PC-3 (cell line): ENCODE measurements at regions not wholly inside any gene's neighbourhood (a gene's known extent, or its start where the extent isn't known, plus 50 kb on each side); places are given as distances from the start of the nearest gene placed in this dataset.

Experiments
- ATAC-seq: fragments of 200-7000 bp; cut with Tn5 transposase; 2 replicates; pipeline ENCODE4 v1.9.1; 2020; ENCODE audit warnings: mild to moderate bottlenecking, moderate library complexity
- BruUV-seq: library from RNA; stranded (reverse); fragments of 400-500 nt; replicated peaks from 2 replicates; lab custom pipeline; 2021; lab: Mats Ljungman, UMichigan
- CTCF ChIA-PET: fragments of 300-600 bp; sonication (Branson Sonifier 250); formaldehyde crosslinking; loops from one replicate; lab custom pipeline; 2022; ENCODE audit warnings: antibody characterized with exemption; lab: Charles Lee
- POLR2A ChIA-PET: fragments of 300-600 bp; sonication (Branson Sonifier 250); formaldehyde crosslinking; loops from one replicate; lab custom pipeline; 2022; ENCODE audit warnings: antibody characterized with exemption; ENCODE audit not compliant: unreplicated experiment; lab: Charles Lee
- DNase-seq: peaks from one replicate; pipeline ENCODE4 v3.0.0-alpha.2; 2015
- H2AFZ ChIP-seq: fragments of 300-600 bp; sonication (generic); 2 replicates; pipeline ENCODE4 v1.6.0; 2016; ENCODE audit warnings: antibody characterized with exemption, low read length
- H3F3A ChIP-seq: fragments of 300-600 bp; sonication (generic); one replicate; pipeline ENCODE4 v1.6.0; 2017; ENCODE audit warnings: antibody characterized with exemption, low read length, control low read depth, mild to moderate bottlenecking; ENCODE audit not compliant: unreplicated experiment
- H3K27ac ChIP-seq: fragments of 300-600 bp; sonication (generic); 2 replicates; pipeline ENCODE4 v1.5.1; 2016; ENCODE audit warnings: mild to moderate bottlenecking, low read length
- H3K27me3 ChIP-seq: fragments of 300-600 bp; sonication (generic); 2 replicates; pipeline ENCODE4 v1.6.1; 2016; ENCODE audit warnings: low read length, mixed read lengths
- H3K36me3 ChIP-seq: fragments of 300-600 bp; sonication (generic); 2 replicates; pipeline ENCODE4 v1.6.1; 2016; ENCODE audit warnings: low read depth, mixed run types, low read length, mixed read lengths
- H3K4me1 ChIP-seq: fragments of 300-600 bp; sonication (generic); 2 replicates; pipeline ENCODE4 v1.5.1; 2016; ENCODE audit warnings: low read length; ENCODE audit not compliant: insufficient read depth
- H3K4me2 ChIP-seq: fragments of 300-600 bp; sonication (generic); 2 replicates; pipeline ENCODE4 v1.6.0; 2016; ENCODE audit warnings: low read length
- H3K4me3 ChIP-seq: fragments of 300-600 bp; sonication (generic); 2 replicates; pipeline ENCODE4 v1.5.1; 2016; ENCODE audit warnings: mild to moderate bottlenecking, low read length, mixed read lengths
- H3K79me2 ChIP-seq: fragments of 300-600 bp; sonication (generic); 2 replicates; pipeline ENCODE4 v1.6.1; 2017; ENCODE audit warnings: low read length, mixed read lengths
- H3K9ac ChIP-seq: fragments of 300-600 bp; sonication (generic); 2 replicates; pipeline ENCODE4 v1.6.0; 2016; ENCODE audit warnings: mild to moderate bottlenecking, low read length
- H3K9me2 ChIP-seq: fragments of 300-600 bp; sonication (generic); replicated peaks from 2 replicates; pipeline ENCODE4 v1.6.1; 2016; ENCODE audit warnings: mixed run types, low read length, mixed read lengths
- H3K9me3 ChIP-seq: fragments of 300-600 bp; sonication (generic); 2 replicates; pipeline ENCODE4 v1.6.1; 2016; ENCODE audit warnings: low read length, mixed read lengths
- H4K20me1 ChIP-seq: fragments of 300-600 bp; sonication (generic); 2 replicates; pipeline ENCODE4 v1.6.1; 2016; ENCODE audit warnings: low read length, mixed read lengths
- CTCF ChIP-seq: fragments of 300-600 bp; sonication (generic); conservative IDR thresholded peaks from 2 replicates; pipeline ENCODE4 v1.5.1; 2017; ENCODE audit warnings: antibody characterized with exemption, low read depth, mild to moderate bottlenecking, low read length
- EZH2 ChIP-seq: fragments of 300-600 bp; sonication (generic); IDR thresholded peaks from one replicate; pipeline ENCODE4 v1.6.1; 2017; ENCODE audit warnings: antibody characterized with exemption, mild to moderate bottlenecking, low read length; ENCODE audit not compliant: unreplicated experiment
- EZH2phosphoT487 ChIP-seq: fragments of 300-600 bp; sonication (generic); IDR thresholded peaks from 2 replicates; pipeline ENCODE4 v1.6.1; 2018; ENCODE audit warnings: mild to moderate bottlenecking, antibody characterized with exemption, low read length, borderline replicate concordance
- intact Hi-C: fragments of 100-400 bp; cut with micrococcal nuclease; formaldehyde crosslinking; loops from 2 replicates; pipeline ENCODE4 v1.9.0; 2023

DNA sequence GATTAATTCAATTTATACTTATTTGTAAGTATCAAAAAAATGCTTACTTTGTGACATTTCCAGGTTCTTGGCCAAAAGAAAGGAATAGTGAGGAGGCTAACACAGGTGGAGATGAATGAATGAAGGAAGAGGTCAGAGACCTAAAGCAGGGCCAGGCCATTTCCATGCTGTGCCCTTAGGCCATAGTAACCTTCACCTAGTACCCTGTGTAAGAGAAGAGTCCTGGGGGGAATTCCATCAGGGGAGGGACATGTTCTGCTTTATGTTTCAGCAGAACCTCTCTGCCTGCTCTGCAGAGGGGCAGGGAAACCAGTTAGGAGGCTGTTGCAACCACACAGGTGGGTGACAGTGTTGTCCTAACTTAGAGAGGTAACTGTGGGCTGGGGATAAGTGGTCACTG, 204.2 kb upstream of the CDH20 start:
- no peaks in the 10 kb centered on the region for H3K36me3 ChIP-seq
- H3K9me2 ChIP-seq: no peaks in the 10 kb centered on the region
- ATAC-seq (no peak), DNase-seq (no peak)
- TF ChIP-seq CTCF: no peak
- no peak for TF ChIP-seq EZH2
- no peak for TF ChIP-seq EZH2phosphoT487
- BruUV-seq: no TSS peak
- H4K20me1 ChIP-seq: no peaks in the 10 kb centered on the region
- no peak overlapping the region for H3K27ac ChIP-seq
- no peaks in the 10 kb centered on the region for H3K4me1 ChIP-seq
- no peak overlapping the region for H2AFZ ChIP-seq
- H3K9me3 ChIP-seq: no peaks in the 10 kb centered on the region
- H3F3A ChIP-seq: no peaks in the 10 kb centered on the region
- intact Hi-C loops: no loop called here
- peaks cover 8% of the 10 kb centered on the region for H3K27me3 ChIP-seq
- no peaks in the 10 kb centered on the region for H3K79me2 ChIP-seq
- H3K9ac ChIP-seq: no peak overlapping the region
- H3K4me3 ChIP-seq: no peak overlapping the region
- ChIA-PET CTCF (no interaction called here), POLR2A (no interaction called here)
- no peak overlapping the region for H3K4me2 ChIP-seq

DNA sequence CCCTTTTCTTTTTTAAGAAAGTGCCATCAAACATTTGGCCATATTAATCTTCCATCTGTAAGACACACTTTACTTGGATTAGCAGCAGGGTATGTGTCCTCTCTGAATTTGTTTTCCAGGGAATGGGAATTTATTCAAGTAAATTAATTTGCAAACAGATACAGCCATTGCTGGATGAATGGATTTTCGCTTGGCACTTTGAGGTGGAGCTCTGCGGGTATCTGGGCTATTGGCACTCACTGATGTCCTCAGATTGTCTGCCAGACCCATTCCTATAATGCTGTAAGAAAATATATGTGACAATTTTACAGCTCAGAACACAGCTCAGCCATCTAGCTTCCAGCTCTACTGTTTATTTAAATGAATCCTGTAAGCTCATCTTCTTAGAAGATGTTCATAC, 201.2 kb upstream of the CDH20 start:
- H3K4me1 ChIP-seq: no peaks in the 10 kb centered on the region
- no peak overlapping the region for H2AFZ ChIP-seq
- no peaks in the 10 kb centered on the region for H4K20me1 ChIP-seq
- no peak overlapping the region for H3K4me3 ChIP-seq
- TF ChIP-seq CTCF (no peak), EZH2phosphoT487 (no peak), EZH2 (no peak)
- no peaks in the 10 kb centered on the region for H3K36me3 ChIP-seq
- DNase-seq (no peak), ATAC-seq (no peak)
- H3K9ac ChIP-seq: no peak overlapping the region
- intact Hi-C loops: no loop called here
- BruUV-seq: no TSS peak
- H3K27ac ChIP-seq: no peak overlapping the region
- H3K9me3 ChIP-seq: no peaks in the 10 kb centered on the region
- no peaks in the 10 kb centered on the region for H3F3A ChIP-seq
- no peaks in the 10 kb centered on the region for H3K9me2 ChIP-seq
- ChIA-PET POLR2A (no interaction called here), CTCF (no interaction called here)
- 0 out of 2 replicates have a peak, but pooled peaks cover 5% of the 10 kb centered on the region for H3K27me3 ChIP-seq
- H3K4me2 ChIP-seq: no peak overlapping the region
- no peaks in the 10 kb centered on the region for H3K79me2 ChIP-seq

DNA sequence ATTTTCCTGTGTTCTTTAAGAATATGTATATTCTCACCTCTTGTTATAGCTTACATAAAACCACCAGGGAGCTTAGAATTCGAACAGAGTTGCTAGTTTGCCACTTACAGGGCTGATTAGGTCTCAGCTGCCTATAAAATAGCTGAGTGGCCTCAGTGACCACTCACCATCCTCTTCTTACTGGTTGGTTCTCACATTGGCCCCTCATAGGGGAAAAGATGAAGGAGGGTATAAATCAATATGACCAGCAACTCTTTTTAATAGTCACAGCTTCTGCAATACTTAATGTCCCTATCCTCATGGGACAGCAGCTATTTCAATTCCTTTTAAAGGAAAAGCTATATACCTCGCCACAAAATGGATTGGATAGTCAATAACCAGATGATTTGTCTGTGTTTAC, 199.4 kb upstream of the CDH20 start:
- DNase-seq: no peak
- Histone ChIP-seq H3K27ac (no peak overlapping the region), H4K20me1 (no peaks in the 10 kb centered on the region), H3K36me3 (no peaks in the 10 kb centered on the region), H3K9me3 (no peaks in the 10 kb centered on the region), H3K79me2 (no peaks in the 10 kb centered on the region), H3K4me3 (no peak overlapping the region), H3K9me2 (no peaks in the 10 kb centered on the region), H2AFZ (no peak overlapping the region), H3K27me3 (0 out of 2 replicates have a peak, but pooled peaks cover 5% of the 10 kb centered on the region), H3F3A (no peaks in the 10 kb centered on the region), H3K4me2 (no peak overlapping the region), H3K4me1 (no peaks in the 10 kb centered on the region), H3K9ac (no peak overlapping the region)
- TF ChIP-seq CTCF (no peak), EZH2phosphoT487 (no peak), EZH2 (no peak)
- intact Hi-C loops: no loop called here
- BruUV-seq: no TSS peak
- ChIA-PET CTCF (no interaction called here), POLR2A (no interaction called here)
- ATAC-seq: no peak
